ENCODE measurements at regions not wholly inside any gene's neighbourhood (a gene's known extent, or its start where the extent isn't known, plus 50 kb on each side); places are given as distances from the start of the nearest gene placed in this dataset.

DNA sequence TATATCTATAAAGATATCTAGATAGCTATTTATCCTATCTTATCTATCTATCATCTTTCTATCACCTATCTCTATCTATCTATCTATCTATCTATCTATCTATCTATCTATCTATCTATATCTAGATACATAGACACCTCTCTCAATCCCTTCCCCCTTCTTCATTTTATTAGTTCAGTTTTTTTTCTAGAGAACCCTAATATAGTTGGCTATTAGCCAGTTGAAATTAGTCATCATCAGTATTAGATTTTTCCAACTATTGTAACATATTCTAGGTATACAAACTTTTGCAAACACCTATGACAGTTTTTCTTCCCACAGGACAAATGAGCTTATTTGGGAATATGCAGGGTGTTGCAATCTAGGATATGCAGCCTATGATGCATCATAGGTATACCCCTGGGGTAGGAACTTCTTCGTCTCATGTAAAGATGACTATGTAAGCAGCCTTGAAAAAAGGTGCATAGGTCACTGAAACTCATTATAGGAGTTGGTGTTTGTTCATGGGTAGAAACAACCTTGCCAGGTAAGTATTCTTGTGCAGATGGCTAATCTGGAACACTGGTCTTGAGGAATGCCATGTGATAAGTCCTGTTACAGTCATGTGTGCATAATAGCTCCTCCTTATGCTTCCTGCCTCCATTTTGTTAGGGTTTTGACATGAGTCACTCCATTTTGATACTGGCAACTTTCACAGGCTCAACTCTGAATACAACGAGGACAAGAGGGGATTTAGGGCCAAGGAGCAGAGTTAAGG lies 160.7 kb upstream of the ZSWIM2 start:
- TF ChIP-seq, protein P1, sequence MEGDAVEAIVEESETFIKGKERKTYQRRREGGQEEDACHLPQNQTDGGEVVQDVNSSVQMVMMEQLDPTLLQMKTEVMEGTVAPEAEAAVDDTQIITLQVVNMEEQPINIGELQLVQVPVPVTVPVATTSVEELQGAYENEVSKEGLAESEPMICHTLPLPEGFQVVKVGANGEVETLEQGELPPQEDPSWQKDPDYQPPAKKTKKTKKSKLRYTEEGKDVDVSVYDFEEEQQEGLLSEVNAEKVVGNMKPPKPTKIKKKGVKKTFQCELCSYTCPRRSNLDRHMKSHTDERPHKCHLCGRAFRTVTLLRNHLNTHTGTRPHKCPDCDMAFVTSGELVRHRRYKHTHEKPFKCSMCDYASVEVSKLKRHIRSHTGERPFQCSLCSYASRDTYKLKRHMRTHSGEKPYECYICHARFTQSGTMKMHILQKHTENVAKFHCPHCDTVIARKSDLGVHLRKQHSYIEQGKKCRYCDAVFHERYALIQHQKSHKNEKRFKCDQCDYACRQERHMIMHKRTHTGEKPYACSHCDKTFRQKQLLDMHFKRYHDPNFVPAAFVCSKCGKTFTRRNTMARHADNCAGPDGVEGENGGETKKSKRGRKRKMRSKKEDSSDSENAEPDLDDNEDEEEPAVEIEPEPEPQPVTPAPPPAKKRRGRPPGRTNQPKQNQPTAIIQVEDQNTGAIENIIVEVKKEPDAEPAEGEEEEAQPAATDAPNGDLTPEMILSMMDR (tag by site-specific recombination; IDR thresholded peaks at IDR 0.05), result no peak
- TF ChIP-seq ZNF274 (IDR thresholded peaks at IDR 0.05; ENCODE audit: low read length) (no peak), ZNF274 (tag by site-specific recombination; IDR thresholded peaks at IDR 0.05; ENCODE audit: borderline replicate concordance) (no peak)

All from HEK293 (cell line).